GM19239 (cell line): ENCODE measurements at regions not wholly inside any gene's neighbourhood (a gene's known extent, or its start where the extent isn't known, plus 50 kb on each side); places are given as distances from the start of the nearest gene placed in this dataset.
"Not testable (repeated sequence)": the region's sequence is repeated elsewhere in the genome, so short reads cannot be mapped to it uniquely, and the experiment has no call there.

Experiments
- DNase-seq: peaks from one replicate; pipeline ENCODE4 v3.0.0; 2011; ENCODE audit warnings: low spot score; ENCODE audit not compliant: insufficient read length
- FAIRE-seq: peaks from 2 replicates; lab custom pipeline; 2011; peaks lifted over from hg19 to GRCh38; lab: Jason Lieb, UNC

- FAIRE-seq: no peak
- no peak for DNase-seq
Observed at GRCh38 chr5:34545164-34545563, 111.0 kb upstream of the RAI14 start.

DNA sequence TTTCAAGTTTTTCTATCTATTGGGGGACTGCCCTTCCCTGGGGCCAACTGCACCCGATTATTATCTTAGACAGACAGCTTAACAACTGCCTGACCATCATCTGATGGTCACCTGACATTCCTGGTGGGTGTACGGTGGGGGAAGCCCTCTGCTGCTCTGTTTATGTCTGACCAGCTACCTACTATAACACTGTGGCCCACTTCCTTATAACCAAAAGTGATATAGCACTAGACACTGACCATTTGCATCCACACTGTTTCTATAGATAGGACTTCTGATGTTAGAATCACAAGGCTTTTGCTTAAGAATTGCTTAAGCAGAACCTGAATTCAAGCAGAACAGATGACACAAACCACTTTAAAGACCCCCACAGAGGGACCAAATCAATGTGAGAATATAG lies 110.5 kb upstream of the RAI14 start:
- DNase-seq (no peak), FAIRE-seq (no peak)

DNA sequence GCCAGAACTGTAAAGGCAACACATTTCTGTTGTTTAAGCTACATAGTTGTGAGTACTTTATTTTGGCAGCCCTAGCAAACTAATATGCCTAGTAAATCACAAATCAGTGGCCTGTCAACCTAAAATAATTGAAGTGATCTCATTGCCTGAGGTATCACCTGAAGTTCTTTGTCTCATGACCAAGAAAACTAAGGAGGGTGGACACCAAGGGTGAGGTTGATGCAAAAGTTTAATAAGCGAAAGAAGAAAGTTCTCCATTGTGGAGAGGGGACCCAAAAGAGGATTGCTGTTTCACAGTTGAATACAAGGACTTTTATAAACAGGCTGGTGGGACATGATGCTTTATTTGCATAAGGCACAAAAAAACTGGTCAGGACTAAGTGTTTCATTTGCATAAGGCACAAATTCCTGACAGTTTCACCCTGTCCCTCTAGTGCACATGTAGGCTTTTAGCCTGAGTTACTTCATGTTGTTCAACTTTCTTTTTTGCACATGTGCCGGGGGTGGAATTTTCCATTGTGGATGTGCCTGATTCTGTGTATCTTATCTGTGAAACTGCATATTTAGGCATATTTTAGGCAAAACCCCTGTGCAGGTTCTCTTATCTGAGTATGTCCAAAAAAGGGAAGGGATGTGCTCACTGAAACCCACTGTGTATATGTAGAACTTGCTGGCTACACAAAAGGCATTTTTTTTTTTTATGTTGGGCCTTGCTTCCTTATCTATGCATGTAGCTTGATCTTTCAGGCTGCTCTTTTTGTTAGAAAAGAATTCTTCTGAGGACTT lies 108.6 kb upstream of the RAI14 start:
- DNase-seq: no peak
- no peak for FAIRE-seq

- FAIRE-seq: no peak
- no peak for DNase-seq
Observed at GRCh38 chr5:34548086-34548403, 108.1 kb upstream of the RAI14 start.

DNA sequence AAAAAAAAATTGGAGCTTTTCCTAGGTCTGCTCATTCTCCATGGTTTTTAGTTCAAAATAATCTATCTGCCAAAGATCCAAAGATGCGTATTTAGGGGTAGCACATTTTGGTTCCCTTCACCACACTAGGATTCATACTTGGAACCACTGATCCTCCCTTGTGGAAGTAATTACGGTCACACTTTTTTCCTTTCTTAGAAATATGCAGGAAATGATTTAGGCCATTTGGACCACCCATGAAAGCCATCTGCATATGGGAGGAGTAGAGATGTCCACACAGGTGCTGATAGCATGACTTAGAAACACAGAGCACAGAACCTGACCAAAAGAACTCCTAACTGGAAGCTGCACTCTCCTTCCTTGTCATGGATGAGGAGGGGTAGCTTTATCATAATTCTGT lies 105.9 kb upstream of the RAI14 start:
- DNase-seq: no peak
- no peak for FAIRE-seq

GRCh38 chr5:34550964-34551363 lies 105.2 kb upstream of the RAI14 start:
- no peak for FAIRE-seq
- no peak for DNase-seq

GRCh38 chr5:34551911-34552433 lies 104.2 kb upstream of the RAI14 start:
- FAIRE-seq (no peak), DNase-seq (no peak)

DNA sequence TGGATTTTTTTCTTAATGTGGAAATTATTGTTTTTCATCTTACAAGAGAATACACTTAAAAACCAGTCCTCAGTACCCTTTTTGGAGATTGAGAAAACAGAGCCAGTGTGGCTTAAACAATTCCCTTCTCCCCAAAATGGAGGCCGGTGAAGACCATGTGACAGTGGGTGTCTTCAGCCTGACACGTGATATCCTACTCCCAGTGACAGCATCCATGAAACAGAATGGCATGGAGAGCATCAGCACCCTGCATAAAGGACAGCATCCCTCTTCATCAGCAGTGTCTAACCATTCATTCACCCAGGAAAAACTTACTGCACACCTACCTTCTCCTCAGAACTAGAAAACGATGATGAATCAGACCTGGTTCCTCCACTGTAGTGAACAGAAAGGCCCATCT lies 103.4 kb upstream of the RAI14 start:
- FAIRE-seq (no peak), DNase-seq (no peak)

DNA sequence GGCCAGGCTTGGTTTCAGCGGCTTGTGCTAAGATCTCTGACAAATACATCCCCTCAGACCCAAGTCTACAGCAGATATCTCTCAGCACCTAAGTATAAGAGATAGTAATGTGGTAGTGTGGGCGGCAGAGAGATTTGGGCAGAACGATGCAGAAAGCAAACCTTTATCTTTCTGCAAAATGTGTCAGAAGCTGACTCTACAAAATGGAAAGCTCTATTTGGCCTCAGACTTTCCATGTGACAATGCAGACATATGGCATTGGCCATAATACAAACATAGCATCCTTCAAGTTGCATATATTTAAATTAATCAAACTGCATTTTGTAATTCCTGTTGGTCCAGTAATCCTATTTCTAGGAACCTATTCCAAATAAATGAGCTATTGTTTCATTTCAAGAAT lies 102.5 kb upstream of the RAI14 start:
- FAIRE-seq: no peak
- DNase-seq: no peak

GRCh38 chr5:34554641-34555040 lies 101.5 kb upstream of the RAI14 start:
- DNase-seq (no peak), FAIRE-seq (no peak)

DNA sequence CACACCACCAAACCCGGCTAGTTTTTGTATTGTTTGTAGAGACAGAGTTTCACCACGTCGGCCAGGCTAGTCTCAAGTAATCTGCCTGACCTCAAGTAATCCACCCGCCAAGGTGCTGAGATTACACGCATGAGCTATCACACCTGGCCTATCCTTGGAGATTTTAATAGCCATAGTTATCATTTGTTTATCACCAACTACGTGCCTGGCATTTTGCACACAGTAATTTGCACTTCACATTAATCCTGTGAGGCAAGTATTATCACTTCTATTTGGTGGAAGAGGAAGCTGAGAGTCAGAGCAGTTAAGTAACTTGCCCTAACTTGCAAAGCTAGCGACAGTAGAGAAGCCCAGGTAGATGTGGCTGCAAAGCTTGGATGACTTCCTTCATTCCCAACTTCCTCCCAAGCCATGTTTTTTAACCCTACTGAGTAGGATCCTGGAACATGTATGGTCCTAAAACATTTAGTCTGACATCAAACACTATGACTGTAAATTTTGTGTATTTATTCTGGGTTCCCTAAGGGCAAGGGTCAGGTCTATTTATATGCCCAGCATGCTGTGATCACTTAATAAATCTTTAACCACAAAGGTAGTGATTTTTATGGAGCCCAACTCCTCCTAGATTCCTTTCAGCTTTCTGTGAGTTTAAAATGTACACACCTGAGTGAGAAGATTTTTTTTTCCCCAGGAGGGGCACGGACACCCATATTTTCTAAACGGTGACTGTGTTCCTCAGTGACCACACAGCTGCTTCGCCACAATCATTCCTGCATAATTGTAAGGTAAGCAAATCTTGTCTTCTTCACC lies 100.2 kb upstream of the RAI14 start:
- DNase-seq: no peak
- FAIRE-seq: no peak

DNA sequence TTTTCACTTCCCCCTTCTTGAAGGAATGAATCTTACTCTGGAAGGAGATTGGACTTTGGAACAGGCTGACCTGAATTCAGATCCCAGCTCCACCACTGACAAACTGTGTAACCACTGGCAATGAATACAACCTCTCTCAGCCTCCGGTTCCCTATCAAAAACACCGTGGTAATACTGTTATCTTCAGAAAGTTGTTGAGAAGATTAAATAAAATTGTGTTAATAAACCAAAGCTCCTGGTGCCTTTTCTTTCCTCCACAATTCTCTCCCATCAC lies 99.7 kb upstream of the RAI14 start:
- FAIRE-seq (no peak), DNase-seq (no peak)

- FAIRE-seq, DNase-seq: not testable (repeated sequence)
Observed at GRCh38 chr5:34561581-34561980, 94.5 kb upstream of the RAI14 start.

DNA sequence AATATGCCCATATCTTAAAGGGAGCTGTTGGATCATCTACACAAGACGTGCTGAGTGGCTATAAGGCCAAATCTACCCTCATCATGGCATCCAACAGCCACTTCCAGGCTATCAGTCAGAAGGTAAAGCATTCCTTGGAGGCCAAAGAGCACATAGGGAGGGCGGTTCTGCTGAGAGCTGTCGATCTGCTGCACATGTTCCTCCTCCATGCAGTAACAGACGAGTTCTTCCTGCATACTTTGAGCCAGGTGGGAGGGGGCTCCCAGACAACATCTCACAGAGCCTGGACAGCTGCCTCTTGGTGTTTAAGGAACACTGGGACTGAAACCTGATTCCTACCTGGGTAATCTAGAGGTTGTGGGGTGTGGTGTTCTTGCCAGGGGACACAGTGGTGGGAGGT lies 93.3 kb upstream of the RAI14 start:
- no peak for FAIRE-seq
- no peak for DNase-seq

GRCh38 chr5:34563269-34563668 lies 92.9 kb upstream of the RAI14 start:
- DNase-seq: no peak

GRCh38 chr5:34563931-34564709 lies 92.0 kb upstream of the RAI14 start:
- FAIRE-seq (no peak), DNase-seq (no peak)

More at GRCh38 chr5:34563269-34563668, 92.9 kb upstream of the RAI14 start:
- no peak for FAIRE-seq

DNA sequence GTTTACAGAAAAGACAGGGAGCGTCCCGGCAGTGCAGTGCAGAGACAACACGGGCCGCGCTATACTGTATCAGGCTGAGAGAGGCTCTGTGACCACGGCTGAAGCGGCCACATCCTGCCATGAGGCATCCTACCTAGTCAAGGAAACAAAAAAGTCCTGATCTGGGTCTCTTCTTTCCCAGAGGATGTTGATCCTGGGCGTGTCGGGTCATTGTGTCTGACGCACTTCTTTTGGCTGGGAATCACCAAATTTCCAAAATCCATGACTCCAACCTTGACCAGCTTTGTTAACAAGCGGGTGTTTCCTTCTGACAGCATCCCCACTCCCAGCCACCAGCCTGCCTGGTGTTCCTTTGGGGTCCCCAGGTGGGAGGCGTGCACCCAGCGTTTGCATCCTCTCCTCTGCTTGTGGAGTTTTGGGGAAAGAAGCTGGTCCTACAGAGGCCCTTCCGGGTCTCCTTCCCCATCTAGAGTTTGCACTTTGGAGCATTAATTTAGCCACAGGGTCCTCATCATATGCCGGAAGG lies 91.4 kb upstream of the RAI14 start:
- FAIRE-seq: no peak
- no peak for DNase-seq

DNA sequence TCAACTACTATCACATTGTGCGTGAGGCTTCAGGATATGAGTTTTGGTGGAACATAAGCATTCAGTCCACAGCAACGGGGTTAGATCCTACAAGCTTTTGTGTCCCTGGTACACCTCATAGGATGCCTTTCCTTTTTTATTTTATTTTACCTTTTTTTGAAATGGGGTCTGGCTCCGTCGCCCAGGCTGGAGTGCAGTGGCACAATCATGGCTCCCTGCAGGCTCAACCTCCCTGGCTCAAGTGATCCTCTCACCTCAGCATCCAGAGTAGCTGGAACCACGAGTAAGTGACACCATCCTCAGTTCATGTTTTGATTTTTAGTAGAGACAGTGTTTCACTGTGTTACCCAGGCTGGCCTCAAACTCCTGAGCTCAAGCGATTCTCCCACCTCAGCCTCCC lies 86.0 kb upstream of the RAI14 start:
- DNase-seq (no peak), FAIRE-seq (no peak)

DNA sequence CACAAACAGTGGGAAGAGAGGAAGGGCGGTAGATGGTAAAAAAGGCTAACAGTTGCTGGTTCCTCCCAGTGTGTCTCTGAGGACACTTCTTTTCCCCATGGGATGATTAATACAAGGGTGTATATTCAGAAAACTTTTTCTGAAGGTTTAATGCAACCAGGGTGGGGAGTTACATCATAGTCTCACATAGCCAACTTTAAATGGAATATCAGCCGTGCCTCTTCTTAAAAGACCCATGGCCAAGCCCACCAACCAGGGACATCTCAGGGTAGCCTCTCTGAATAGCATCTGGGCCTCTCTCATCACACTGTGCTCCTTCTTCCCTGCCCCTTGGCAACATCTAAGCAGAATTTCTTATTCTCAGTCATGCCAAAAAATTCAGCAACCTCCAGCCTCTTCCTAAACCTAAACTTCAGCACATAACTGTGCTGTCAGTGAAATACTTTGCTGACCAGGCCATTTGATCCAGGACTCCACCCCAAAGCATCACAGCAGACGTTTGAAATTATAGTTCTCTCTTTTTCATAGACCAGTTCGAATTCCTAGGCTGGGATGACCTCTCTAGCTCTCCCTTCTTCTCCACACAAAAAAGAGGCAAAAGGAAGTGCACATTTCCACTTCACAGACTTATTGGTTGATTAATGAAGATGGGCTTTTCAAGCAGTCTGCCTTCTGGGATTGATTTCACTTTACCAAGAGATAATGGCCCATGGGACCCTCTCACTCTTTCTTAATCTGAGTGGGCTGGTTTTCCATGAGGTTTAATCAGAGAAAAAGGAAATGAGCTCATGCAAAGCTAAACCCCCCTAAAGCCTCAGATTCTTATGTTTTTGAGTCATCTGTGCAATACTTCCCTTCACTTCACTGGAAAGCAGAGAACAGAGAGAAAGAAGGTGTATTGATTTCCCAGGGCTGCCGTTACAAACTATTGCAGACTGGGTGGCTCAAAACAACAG lies 85.1 kb upstream of the RAI14 start:
- no peak for FAIRE-seq
- no peak for DNase-seq

- DNase-seq (no peak), FAIRE-seq (no peak)
Observed at GRCh38 chr5:34571677-34572041, 84.5 kb upstream of the RAI14 start.
